COLO668 (cell line): ENCODE measurements at regions not wholly inside any gene's neighbourhood (a gene's known extent, or its start where the extent isn't known, plus 50 kb on each side); places are given as distances from the start of the nearest gene placed in this dataset.
"Not testable (repeated sequence)": the region's sequence is repeated elsewhere in the genome, so short reads cannot be mapped to it uniquely, and the experiment has no call there.

Experiments used
- DNase-seq: peaks from one replicate; lab custom pipeline; 2025; ENCODE audit not compliant: unreplicated experiment; lab: John Stamatoyannopoulos, UW

DNA sequence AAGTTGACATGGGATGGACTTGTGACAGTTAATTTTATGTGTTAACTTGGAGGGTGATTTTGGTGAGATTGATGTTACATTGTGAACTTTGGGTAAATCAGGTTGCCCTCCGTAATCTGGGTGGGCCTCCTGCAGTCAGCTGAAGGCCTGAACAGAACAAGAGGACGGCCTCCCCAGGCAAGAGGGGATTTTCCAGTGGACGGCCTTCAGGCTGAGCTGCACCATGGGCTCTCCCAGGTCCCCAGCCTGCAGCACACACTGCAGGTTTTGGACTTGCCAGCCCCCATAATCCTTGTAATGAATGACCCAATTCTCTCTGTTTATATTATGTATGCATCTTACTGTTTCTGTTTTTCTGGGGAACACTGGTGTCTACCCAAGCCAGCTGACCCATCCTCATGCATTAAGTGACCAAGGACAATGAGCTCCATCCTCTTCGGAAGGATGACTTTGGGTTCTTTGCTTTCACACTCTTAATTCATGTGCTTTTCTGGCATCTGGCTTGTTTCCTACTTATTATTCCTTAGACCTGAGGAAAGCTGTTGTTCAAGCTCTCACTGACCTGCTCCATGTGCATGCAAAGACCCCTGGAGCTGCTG lies 64.2 kb downstream of the DACT2 start:
- DNase-seq: no peak

DNA sequence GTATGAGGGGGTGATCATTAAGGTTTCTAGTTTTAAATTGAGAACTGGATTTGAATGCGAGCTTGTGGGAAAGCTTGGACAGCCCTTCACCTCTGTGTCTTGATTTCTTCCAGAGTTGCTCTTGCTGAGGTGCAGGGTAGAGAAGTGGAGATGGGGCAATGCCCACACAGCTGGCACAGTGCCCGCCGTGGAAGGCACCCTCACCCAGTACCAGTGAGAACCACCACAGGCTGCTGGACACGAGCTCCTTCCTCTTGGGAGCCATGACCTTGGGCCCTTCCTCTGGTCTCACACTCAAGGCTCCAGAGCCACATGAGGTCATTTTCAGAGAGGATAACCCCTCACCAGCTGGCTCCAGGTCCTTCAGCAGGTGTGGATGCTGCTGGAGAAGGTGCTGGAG lies 67.3 kb downstream of the DACT2 start:
- DNase-seq: no peak

DNA sequence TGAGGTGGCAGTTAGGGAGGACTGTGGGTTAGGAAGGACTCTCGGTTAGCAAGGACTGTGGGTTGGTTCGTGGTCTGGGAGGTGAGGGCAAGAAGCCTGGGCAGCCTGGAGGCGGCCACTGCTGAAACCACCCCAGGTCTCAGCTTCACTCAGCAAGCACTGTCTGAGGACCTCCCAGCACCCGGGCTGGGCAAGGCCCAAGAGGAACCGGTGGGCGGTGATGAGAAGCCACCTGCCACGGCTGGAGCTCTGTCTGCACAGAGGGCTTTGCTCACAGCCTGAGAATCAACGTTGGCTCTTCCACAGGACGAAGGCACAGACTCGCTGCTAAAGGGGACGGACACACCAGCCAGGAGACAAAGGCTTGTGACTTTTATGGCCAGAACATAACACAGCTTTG lies 69.3 kb downstream of the DACT2 start:
- DNase-seq: no peak

DNA sequence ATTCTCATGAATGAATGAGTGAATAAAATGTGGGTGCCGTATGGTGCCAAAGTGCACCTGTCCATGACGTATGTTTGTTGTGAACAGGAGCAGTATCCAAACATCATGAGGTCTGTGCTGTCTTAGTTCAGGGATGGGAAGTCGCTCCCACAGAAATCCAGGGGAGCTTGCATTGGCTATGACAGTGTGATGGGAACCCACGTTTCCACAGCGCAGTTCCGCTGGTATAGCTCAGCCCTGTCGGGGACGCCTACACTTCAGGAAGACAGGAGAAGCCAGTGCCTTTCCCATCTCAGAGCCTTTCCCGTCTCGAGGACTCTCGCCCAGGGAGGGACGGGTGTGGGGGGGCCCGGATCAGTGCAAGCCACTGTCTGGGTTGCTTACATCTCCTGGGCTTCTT lies 69.8 kb downstream of the DACT2 start:
- no peak for DNase-seq

DNA sequence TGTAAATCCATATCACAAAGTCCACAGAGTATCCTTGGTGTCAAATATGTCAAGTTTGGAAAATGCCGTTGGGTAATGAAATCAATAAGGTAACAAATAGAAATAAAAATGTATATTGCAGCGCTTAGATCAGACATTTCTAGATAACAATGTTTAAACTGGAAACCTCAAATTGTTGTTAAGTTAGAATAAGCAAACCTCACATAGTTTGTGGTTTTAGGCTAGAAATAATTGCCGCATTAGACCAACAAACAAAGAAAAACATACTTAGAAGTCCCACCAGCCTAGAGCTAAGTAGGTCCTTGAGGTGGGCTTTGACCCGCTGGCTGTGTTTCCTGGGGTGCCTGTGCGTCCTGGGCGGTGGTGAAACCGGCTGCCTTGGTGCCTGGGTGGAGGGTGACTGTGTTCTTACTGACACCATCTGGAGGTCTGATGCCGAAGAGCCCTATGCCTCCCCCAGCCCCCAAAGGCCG lies 71.4 kb downstream of the DACT2 start:
- DNase-seq: no peak

DNA sequence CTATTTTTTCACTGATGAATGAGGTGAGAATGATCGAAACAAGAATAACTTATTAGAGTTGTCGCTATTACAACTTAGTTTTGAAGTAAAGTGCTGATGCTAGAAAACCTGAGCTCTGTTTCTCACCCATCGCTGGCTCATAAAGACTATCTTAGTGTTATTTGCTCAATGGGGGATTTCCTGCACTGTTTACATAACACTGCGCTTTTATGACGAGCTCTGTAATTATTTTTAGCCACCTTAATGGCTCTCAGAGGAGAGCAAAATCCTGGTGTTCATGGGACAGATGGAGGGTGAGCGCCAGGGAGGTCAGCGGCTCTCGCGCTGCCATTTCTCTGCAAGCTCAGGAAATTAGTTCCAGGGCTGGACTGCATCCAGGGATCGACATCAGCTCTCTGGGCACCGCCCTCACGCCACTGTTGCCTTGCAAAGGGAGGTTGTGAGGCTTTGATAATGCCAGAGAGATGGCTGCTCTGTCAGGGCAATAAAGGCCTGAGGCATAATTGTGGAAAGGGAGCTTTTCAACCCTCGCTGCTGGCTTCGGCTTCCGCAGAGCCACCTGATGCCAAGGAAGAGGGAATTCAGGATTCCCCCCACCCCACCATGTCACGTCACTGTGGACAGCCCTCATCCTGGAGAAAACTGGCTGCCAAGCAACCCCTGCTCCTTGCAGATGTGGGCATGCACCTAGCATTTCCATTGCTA lies 72.0 kb downstream of the DACT2 start:
- DNase-seq: peak; percentile 65

DNA sequence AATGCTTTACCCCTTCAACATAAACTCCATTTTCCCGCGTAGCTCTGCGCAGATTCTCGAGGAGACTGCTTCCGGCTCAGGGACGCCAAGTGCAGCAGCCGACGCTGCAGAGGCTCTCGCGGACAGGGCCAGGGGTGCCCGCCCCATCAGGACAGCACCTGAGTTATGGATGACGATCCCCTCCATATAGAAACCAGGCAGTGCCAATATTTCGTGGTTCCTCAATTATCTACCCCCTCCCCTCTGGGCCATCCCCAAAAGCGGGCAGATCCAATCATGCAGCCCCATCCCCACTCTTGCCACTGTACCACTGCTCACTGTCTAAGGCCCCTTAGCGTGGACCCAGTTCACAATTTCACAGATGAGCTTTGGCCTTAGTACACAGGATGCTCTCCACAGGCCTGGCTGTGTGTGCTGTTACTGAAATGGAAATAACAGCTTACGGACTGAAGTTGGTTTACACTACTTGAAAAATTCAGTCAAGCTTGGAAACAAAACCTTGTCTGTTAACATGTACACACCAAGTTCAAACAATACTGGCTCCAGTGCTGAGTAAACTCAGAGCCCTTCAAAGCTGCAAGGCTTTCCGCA lies 74.5 kb downstream of the DACT2 start:
- no peak for DNase-seq

DNA sequence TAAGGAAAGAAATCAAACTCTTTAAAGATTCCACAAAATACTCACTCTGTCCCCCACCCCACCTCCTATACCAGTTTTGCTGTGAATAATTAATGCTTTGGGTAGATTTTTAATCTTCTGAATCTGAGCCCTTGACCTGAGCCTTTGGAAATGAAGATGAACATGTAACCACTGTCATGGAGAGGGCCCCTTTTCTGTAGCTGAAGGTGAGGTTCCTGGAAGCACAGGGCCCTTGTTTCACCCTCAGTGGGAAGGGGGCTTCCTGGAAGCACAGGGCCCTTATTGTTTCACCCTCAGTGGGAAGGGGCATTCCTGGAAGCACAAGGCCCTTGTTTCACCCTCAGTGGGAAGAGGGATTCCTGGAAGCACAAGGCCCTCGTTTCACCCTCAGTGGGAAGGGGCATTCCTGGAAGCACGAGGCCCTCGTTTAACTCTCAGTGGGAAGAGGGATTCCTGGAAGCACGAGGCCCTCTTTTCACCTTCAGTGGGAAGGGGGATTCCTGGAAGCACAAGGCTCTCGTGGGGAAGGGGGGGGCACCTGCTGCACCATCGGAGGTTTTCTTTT lies 75.7 kb downstream of the DACT2 start:
- DNase-seq: no peak

DNA sequence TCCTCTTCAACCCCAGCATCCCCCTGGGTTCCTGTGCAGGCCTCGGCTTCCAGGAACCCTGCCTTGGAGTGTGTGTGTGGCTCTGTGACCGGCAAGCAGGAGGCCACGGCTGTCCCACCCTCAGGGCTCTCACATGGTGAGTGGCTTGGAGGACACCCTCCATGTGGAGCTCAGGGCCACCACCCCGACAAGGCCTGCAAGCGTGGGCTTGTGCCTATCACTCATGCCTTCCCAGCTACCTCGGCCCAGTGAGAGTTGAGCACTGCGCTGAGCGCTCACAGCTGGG lies 76.7 kb downstream of the DACT2 start:
- no peak for DNase-seq

DNA sequence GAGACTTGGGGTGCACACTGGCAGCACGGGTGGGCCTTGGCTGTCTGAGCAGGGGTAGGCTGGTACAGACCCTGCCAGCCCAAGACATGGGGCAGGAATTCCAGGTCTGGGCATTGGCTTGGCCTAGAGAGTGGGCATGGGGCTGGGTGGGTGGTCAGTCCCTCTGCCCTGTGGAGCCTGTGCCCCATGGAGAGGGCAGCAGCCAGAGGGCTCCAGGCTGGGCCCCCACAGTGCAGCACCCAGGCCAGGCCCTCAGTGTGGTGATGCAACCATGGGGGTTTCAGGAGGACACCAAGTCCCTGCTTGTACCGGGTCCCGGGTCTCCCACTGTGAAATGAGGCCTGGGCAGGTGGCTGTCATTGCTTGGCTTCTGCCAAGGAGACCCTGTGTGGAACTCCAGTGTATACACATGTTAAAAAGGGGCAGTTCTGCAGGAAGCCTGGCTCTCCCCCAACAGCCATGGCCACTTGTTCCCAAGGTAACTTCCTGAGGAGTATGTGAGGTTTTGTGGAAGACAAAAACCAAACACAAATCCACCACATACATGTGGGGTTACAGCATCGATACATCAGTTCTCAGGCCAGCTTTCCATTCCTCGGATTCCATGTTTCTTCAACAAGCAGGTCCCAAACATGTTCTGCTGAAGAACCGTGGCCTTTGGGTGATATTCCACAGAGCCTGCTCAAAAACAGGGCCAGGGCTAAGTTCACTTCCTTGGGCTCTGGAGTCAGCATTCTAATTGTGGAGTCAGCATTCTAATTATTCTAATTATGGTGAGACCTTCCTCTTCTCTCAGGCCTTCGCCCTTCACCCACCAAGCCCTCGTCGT lies 77.3 kb downstream of the DACT2 start:
- DNase-seq: no peak

DNA sequence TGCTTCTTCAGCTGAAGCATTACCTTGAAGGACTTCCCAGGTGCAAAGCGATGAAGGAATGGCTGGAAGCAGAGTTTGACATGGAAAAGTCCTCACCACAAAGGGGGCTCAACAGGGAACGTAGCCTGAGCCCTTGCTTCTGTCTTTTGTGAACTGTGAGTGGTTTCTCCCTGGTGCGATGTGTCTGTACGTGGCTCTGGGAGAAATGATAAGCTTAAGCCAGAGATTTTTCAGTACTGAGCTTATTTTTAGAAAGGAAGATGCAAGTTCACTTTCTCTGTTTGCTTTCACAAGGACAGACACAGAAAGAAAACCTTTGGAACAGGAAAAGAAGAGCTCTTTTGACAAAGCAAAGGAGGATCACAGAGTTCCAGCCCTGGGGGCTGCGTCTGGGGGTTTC lies 79.4 kb downstream of the DACT2 start:
- DNase-seq: no peak

DNA sequence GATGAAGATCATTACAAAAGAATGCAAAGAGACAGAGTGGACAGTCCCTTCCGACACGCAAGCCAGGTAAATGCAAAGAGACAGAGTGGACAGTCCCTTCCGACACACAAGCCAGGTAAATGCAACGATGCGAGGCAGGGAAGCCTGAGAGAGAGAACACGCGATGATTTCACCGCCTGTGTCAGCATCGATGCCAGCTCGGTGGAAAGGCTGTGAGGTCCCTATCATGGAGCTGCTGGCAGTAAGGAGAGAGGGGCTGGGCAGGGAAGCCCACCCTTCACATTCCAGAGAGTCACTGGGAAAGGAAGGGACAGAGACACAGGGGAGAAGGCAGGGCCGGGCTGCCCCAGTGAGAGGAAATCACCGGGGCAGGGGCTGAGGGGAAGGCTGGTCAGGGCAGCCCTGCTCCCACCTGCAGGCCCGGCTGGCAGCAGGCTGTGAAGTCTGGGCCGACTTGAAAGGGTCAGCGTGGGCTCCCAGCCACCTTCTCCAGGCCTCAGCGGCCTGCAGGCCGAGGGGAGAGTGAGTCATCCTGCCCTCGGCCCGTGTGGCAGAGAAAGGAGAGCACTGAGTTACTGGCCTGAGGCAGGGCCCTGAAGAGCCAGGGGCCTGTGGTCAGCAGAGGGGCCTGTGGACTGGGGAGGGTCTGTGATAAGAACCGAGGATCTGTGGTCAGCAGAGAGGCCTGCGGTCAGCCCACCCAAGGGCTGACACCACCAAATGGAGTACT lies 80.4 kb downstream of the DACT2 start:
- DNase-seq: no peak

DNA sequence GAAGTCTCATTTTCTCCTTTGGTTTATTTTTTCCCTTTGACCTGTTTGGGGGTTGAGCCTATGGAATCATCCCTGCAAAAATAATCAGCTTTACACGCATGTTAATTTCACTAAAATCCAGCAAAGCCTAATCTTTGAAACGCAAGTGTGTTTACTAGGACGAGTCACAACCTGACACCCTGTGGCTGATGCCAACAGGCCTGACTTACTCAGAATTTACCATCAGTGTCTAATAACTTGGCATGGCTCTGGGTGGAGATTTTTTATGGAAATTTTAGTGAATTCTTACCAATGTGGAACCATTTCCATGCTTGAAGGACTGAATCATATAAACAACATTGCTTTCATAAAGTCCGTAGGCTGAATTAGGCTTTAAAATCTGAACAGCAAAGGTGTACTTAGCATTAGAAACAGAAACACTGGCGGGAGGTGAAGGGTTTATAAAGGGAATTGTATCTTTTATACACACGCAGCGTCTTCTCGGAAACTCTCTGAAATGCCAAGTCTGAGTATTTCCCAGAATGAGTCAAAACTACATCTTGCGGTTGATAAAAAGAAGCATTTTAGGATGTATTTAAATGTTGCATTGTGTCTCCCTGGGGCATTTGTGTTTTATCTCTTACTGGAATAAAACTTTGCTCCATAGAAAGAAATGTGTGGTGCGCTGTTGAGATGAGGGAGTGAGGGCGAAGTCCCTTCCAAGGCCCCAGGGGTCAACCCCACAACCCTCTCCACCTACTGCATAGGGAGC lies 81.2 kb downstream of the DACT2 start:
- DNase-seq: no peak

DNA sequence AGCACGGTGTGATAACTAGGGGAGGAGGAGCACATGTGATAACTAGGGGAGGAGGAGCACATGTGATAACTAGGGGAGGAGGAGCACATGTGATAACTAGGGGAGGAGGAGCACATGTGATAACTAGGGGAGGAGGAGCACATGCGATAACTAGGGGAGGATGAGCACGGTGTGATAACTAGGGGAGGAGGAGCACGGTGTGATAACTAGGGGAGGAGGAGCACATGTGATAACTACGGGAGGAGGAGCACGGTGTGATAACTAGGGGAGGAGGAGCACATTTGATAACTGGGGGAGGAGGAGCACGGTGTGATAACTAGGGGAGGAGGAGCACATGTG lies 85.7 kb downstream of the DACT2 start:
- DNase-seq: not testable (repeated sequence)

DNA sequence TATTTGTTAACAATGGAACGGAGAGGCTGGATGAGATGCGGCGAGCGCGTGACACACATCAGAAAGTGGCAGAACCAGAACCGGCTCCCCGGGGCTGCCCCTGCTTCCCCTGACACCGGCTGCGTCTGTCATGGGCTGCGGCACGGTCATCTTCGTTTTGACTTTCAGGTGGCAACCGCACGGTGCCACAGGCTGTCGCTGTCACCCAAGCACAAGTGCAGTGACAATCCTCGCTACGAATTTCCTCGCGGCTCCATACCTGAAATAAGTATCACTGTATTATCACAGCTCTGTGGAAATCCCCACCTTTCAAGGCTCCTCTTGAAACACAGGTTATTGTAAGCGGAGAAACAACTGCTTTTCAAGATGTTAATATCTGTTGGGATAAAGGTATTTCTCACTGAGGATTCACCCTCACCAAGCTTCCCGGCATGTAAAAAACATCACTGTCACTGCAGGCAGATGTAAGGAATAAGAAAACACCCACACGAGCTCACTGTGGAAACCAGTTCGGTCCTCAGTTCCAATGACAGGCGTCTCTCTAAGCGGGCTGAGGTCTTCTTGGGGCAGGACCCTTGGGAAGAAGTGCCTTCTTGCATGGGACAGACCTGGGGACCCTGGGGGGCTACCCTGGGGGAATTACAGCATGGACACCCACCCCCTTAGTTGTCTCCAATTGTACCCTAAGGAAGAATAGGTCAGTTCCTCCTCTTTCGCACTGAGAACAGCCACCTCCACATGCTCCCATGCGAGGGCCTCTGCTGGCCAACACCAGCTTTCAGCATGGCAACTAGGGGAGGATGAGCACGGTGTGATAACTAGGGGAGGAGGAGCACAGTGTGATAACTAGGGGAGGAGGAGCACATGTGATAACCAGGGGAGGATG lies 86.3 kb downstream of the DACT2 start:
- DNase-seq: peak; percentile 7

DNA sequence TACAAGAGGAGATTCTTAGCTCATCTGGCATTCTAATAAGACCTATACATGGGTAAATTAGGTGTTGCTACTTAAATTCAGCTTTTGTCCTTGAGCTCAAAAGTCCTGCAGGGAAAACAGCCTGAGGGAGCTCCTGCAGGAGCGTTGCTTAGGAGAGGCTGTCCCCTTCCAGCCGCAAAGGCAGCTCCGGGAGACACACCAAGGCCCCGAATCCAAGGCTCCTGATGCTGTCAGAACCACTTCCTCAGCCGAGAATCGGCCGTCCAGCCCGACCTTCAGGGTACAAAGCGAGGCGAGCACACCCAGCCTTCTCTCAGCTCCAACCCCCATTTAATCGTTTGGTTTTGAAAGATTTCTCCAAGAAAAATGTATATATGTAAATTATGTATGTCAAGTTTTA lies 87.0 kb downstream of the DACT2 start:
- no peak for DNase-seq

DNA sequence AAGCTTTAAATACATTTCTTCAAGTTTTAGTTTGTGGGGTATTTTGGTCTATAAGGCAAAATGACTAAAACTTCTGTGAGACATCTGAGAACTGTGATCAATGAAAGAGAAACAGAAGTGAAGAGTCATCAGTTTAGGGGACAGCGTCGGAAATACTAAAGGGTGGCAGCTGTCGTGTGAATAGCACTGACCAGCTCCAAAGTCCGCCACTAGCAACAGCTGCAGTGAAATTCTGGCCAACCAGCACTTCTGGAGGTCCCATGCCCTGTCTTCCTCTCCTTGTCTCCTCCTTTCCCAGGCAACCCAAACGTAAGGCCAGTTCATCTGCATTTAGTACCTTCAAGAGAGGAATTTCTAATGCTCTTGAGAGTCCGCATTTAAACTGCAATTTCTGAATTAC lies 87.5 kb downstream of the DACT2 start:
- no peak for DNase-seq

DNA sequence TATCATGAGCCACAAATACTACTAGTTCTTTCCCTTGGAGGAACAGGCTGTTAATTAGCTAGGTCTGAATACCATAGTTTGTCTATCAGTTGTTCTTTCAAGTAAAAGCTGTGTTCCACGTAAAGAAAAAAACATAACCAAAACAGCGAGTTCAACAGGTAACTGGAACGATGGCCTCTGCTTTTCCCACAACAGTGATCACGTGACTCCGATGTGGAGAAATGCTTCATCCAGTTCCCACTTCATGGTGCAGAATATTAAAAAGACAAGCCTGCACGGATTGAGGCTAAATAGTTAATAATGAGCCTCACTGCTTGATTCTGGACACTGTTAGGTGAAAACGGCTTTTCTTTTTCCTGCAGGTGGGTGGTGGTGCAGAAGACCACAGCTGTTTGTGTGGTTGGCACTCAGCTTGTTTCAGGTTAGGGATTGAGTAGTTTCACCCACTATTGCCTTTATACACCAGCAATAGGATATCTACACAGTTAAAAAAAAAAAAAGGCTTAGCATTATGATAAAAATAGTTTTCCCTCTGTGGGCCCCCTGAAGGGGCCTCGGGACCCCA lies 88.1 kb downstream of the DACT2 start:
- DNase-seq: no peak

DNA sequence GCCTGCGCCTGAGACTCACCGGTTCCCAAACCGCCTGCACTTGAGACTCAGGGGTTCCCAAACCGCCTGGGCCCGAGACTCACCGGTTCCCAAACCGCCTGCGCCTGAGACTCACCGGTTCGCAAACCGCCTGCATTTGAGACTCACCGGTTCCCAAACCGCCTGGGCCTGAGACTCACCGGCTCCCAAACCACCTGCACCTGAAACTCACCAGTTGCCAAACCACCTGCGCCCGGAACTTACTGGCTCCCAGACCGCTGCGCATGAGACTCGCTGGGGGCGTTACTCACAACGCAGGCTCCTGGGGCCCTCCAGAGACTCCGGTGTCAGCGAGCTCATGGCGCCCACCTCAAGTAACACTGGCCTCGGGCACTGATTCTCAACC lies 90.2 kb downstream of the DACT2 start:
- no peak for DNase-seq
